Astrocyte of the spinal cord (primary cell): ENCODE measurements at regions not wholly inside any gene's neighbourhood (a gene's known extent, or its start where the extent isn't known, plus 50 kb on each side); places are given as distances from the start of the nearest gene placed in this dataset.

Source experiments
- DNase-seq: peaks from one replicate; pipeline ENCODE4 v3.0.0; 2011; ENCODE audit warnings: low read depth, low spot score
- H3K4me3 ChIP-seq: 2 replicates; pipeline ENCODE4 v1.5.1; 2011; ENCODE audit warnings: low read depth, mild to moderate bottlenecking, low read length, moderate library complexity
- in situ Hi-C: cut with HindIII; loops from 2 replicates; pipeline ENCODE4 v1.10.0; 2017; ENCODE audit warnings: low sequenced_read_pairs
- TF ChIP-seq, protein P1 (sequence below): IDR thresholded peaks from 2 replicates; pipeline ENCODE4 v1.5.1; 2012; ENCODE audit warnings: low read depth, mild to moderate bottlenecking, low read length, inconsistent platforms

DNA sequence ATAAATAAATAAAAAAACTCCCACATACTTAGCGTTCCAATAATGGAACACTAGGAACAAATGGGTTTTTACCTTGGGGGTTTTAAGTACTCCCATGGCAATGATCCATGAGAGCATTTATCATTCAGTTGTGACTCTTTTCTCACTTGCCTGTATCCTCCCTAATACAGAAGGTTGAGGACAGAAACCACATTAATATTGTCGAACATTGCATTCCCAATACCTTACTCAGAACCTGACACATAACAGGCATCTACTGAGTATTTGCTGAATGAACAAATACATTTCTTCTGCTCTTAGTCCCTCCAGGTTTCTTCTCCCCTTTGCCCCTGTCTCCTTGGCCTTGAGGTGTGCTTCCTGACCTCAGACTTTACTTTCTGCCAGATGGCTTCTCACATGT is 175.9 kb downstream of the CEMIP2 start:
- TF ChIP-seq, protein P1, sequence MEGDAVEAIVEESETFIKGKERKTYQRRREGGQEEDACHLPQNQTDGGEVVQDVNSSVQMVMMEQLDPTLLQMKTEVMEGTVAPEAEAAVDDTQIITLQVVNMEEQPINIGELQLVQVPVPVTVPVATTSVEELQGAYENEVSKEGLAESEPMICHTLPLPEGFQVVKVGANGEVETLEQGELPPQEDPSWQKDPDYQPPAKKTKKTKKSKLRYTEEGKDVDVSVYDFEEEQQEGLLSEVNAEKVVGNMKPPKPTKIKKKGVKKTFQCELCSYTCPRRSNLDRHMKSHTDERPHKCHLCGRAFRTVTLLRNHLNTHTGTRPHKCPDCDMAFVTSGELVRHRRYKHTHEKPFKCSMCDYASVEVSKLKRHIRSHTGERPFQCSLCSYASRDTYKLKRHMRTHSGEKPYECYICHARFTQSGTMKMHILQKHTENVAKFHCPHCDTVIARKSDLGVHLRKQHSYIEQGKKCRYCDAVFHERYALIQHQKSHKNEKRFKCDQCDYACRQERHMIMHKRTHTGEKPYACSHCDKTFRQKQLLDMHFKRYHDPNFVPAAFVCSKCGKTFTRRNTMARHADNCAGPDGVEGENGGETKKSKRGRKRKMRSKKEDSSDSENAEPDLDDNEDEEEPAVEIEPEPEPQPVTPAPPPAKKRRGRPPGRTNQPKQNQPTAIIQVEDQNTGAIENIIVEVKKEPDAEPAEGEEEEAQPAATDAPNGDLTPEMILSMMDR, result no peak
- no peak for DNase-seq
- no peak overlapping the region for H3K4me3 ChIP-seq
- in situ Hi-C loops, result no loop called here

DNA sequence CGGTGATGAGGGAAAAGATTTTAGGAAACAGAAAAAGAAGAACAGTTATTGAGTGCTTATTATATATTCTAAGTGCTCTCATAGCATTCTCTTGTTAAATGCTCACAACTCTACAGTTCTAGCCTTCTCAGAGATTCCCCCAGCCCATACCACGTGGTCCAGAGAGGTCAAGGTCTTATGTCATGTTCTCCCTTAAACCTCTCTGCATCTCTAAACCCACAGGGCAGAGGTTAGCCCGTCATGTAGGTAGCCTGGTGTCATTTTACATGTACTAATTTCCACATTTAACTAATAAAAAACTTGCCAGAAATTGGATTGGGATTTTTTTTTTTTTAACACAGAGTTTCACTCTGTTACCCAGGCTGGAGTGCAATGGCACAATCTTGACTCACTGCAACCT is 178.0 kb downstream of the CEMIP2 start:
- DNase-seq, result no peak
- TF ChIP-seq, protein P1, result no peak
- H3K4me3 ChIP-seq, result no peak overlapping the region
- in situ Hi-C loops, result no loop called here

DNA sequence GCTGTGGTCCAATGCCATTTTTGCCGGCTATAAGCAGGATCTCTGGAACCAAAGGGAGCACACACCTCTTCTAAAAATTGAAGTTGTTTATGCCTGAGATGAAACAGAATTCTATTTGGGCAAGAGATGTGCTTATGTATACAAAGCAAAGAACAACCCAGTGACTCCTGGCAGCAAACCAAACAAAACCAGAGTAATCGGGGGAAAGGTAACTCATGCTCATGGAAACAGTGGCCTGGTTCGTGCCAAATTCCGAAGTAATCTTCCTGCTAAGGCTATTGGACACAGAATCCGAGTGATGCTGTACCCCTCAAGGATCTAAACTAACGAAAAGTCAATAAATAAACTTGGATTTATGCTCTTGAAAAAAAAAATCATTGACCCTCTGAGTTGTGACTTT is 178.7 kb downstream of the CEMIP2 start:
- no peak for DNase-seq
- no peak overlapping the region for H3K4me3 ChIP-seq
- in situ Hi-C loops, result no loop called here
- TF ChIP-seq, protein P1, result no peak

DNA sequence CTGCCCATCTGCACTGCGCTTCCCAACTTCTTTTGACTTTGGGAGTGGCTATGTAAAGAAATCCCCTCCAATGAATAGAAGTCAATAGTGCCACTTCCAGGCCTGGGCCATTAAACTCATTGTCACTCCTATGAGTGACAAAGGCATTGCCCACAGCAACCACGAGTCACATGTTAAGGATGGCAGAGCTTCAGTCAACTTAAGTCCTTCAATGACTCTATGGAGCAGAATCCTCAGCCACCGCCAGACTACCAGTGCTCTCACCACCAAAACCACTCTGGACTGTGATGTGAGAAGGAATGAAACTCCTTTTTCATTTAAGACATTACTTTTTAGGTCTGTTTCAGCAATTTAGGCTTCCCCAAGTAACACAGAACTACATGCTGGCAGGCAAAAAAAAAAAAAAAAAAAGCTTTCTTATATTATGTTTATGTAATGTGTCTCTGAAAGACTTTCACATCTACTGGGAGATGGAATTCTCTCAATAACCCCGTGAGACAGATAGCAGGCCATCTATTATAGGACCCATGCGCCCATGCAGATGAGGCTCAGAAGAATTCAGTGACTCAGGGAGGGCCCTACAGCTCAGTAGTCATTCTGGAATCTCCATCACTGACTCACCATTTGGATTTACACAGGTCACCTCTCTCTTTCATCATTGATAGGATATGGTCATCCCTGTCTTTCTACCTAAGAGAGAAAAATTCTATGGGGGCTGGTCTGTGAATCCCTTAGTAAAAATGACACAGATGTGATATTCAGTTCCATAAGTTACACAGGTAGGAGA is 180.5 kb downstream of the CEMIP2 start:
- no peak overlapping the region for H3K4me3 ChIP-seq
- in situ Hi-C loops, result no loop called here
- TF ChIP-seq, protein P1, result no peak
- DNase-seq, result no peak

DNA sequence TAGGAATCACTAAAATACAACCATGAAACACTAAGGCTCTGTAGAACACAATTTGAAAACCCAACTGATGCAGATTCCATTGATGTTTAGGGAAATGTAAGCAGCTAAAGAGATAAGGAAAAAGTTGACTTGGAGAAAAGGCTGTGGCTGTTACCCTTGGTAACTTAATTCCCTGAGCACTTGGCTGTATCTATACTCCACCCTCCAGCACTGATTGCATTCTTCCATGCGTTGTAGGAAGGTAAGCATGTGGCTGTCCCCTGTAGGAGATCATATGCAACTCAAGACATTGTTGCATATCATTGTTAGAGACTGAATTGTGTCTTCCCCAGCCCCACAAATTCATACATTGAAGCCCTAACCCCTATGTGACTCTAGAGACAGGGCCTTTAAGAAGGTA is 184.5 kb downstream of the CEMIP2 start:
- no peak overlapping the region for H3K4me3 ChIP-seq
- no peak for DNase-seq
- in situ Hi-C loops, result no loop called here
- TF ChIP-seq, protein P1, result no peak

DNA sequence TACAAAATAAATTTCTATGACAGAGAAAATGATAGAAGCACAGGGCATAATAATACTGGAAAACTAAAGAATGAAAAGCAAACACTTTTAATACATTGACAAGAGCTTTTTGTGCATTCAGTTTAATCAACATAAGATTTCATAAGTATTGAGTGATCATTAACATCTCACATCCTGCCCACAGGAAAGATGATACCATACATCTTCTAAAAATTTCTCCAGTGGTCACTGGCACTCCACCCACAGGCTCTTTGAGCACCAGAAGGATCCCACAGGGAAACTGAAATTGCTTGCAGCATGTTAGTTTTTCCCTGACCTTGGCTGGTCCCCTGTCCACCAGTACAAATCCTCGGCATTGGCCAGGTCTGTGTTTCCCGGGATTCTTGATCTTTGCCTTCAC is 186.0 kb downstream of the CEMIP2 start:
- TF ChIP-seq, protein P1, result no peak
- in situ Hi-C loops, result no loop called here
- no peak overlapping the region for H3K4me3 ChIP-seq
- DNase-seq, result no peak
